Pancreas (tissue), 10 donors: ENCODE measurements at regions not wholly inside any gene's neighbourhood (a gene's known extent, or its start where the extent isn't known, plus 50 kb on each side); places are given as distances from the start of the nearest gene placed in this dataset.

Source experiments
- ATAC-seq, 4 donors: fragments of 200-7000 bp; cut with Tn5 transposase; one replicate each; pipeline versions ENCODE4 v1.8.0 to v1.9.1; 2020; ENCODE audit warnings: mild to moderate bottlenecking in 4 of 4, moderate library complexity in 4 of 4
- DNase-seq, 6 donors: peaks; one replicate each; pipeline ENCODE4 v3.0.0-alpha.2; 2020
- FAIRE-seq: peaks from 2 replicates; lab custom pipeline; 2012; peaks lifted over from hg19 to GRCh38; lab: Jason Lieb, UNC
- H3K27ac ChIP-seq, 4 donors: fragments of 200-600 bp; sonication (generic); 1 replicate in 3 of 4; 2 replicates in 1 of 4; pipeline versions ENCODE4 v1.5.0 to v1.8.0; 2020
- H3K27me3 ChIP-seq, 4 donors: fragments of 200-600 bp; one replicate each; pipeline ENCODE4 v1.8.0; 2021
- H3K36me3 ChIP-seq, 3 donors: fragments of 200-600 bp; sonication (generic) in 1 of 3; one replicate each; pipeline versions ENCODE4 v1.5.0 to v1.8.0; 2020 to 2021
- H3K4me1 ChIP-seq, 3 donors: fragments of 200-600 bp; one replicate each; pipeline ENCODE4 v1.8.0; 2021
- H3K4me3 ChIP-seq, 4 donors: fragments of 200-600 bp; sonication (generic) in 2 of 4; one replicate each; pipeline versions ENCODE4 v1.5.0 to v1.8.0; 2020 to 2021
- H3K9me3 ChIP-seq, 4 donors: fragments of 200-600 bp; one replicate each; pipeline ENCODE4 v1.8.0; 2021
- WGBS, 2 donors: extraction: QIAGEN DNeasy Blood & Tissue Kit; methylation state at CpG; one replicate each; pipeline ENCODE4 v1.1.7; 2013; 5-methylcytosine and 5-hydroxymethylcytosine counted together
- intact Hi-C, 3 donors: fragments of 100-400 bp; cut with DNase I; formaldehyde crosslinking; loops; one replicate each; pipeline versions ENCODE4 v1.11.1 to v1.14.2; 2022
- TF ChIP-seq, protein P1 (sequence below), 4 donors: fragments of 200-600 bp; sonication (generic) in 3 of 4; IDR thresholded peaks; one replicate each; pipeline versions ENCODE4 v1.5.0 to v1.8.0; 2021; ENCODE audit warnings: antibody characterized with exemption in 4 of 4
- donor health status: healthy with polysubstance abuse.
- donor health status: DM: no; HTN: no; CAD: no; lungs with moderate emphysema.
- donor health status: DM: no; HTN: no; CAD: no.
- donor health status: control.
- donor health status: control.
- donor health status: Bipolar disorder and iron deficiency.
- donor health status: DM: yes; HTN: yes; CAD: no.
- donor health status: DM: no; HTN: no; CAD: no.
- donor health status: DM: no; HTN: no; CAD: no.
- donor health status: DM: yes; HTN: yes; CAD: no.

DNA sequence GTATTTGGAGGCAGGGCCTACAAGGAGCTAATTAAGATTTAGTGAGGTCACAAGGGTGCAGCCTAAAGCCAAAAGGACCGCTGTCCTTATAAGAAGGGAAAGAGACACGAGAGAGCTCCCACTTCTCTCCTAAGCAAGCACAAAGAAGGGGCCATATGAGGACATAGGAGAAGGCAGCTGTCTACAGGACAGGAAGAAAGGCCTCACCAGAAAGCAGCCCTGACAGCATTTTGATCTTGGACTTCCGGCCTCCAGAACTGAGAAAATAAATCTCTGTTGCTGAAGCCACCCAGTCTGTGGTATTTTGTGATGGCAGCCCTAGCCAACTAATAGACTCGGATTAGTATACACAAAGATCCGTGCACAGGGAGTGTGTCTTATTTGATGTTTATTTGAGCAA, 139.7 kb downstream of the B3GNT2 start:
- Histone ChIP-seq H3K4me3 (no peak overlapping the region), H3K9me3 (no peaks in the 10 kb centered on the region), H3K27me3 (no peaks in the 10 kb centered on the region), H3K4me1 (no peaks in the 10 kb centered on the region), H3K27ac (no peak overlapping the region), H3K36me3 (no peaks in the 10 kb centered on the region)
- intact Hi-C loops = no loop called here
- WGBS, 2 donors = 86 to 89% methylated on average over 5 of the region's 5 CpGs
- TF ChIP-seq, protein P1, sequence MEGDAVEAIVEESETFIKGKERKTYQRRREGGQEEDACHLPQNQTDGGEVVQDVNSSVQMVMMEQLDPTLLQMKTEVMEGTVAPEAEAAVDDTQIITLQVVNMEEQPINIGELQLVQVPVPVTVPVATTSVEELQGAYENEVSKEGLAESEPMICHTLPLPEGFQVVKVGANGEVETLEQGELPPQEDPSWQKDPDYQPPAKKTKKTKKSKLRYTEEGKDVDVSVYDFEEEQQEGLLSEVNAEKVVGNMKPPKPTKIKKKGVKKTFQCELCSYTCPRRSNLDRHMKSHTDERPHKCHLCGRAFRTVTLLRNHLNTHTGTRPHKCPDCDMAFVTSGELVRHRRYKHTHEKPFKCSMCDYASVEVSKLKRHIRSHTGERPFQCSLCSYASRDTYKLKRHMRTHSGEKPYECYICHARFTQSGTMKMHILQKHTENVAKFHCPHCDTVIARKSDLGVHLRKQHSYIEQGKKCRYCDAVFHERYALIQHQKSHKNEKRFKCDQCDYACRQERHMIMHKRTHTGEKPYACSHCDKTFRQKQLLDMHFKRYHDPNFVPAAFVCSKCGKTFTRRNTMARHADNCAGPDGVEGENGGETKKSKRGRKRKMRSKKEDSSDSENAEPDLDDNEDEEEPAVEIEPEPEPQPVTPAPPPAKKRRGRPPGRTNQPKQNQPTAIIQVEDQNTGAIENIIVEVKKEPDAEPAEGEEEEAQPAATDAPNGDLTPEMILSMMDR (IDR thresholded peaks at IDR 0.05) = no peak
- no peak for DNase-seq
- FAIRE-seq = no peak
- ATAC-seq = no peak

DNA sequence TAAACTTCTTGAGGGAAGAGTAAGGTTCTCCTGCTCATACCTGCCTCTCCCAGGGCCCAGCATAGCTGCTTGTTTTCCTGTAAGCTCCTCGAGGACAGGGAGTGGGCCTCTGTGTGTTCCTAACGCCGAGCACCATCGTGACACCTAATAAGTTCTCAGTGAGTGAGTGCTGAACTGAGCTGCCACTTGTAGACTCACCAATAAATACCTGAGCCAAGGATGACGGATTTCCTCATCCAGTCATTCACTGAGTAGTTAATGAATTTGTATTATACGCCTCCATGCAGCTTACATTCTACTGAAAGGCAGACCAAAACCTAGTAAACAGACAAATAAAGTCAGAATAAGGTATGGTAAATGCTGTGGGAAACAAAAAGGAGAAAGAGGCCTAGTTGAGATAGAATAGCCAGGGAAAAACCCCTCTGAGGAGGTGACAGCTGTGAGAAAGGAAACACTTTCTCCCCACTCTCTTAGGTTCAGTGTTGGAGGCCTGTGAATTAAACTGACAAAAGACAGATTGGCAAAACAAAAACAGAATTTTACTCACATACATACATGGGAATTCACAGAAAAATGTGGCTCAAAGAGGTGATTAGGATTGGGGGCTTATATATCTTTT, 138.6 kb downstream of the B3GNT2 start:
- no peaks in the 10 kb centered on the region for H3K4me1 ChIP-seq
- no peak overlapping the region for H3K27ac ChIP-seq
- FAIRE-seq (no peak), DNase-seq (no peak), ATAC-seq (no peak)
- WGBS, 2 donors = 87 to 89% methylated on average over 6 of the region's 6 CpGs
- TF ChIP-seq, protein P1 (IDR thresholded peaks at IDR 0.05) = no peak
- H3K27me3 ChIP-seq = no peaks in the 10 kb centered on the region
- H3K36me3 ChIP-seq = no peaks in the 10 kb centered on the region
- intact Hi-C loops = no loop called here
- H3K9me3 ChIP-seq = no peaks in the 10 kb centered on the region
- H3K4me3 ChIP-seq = no peak overlapping the region

DNA sequence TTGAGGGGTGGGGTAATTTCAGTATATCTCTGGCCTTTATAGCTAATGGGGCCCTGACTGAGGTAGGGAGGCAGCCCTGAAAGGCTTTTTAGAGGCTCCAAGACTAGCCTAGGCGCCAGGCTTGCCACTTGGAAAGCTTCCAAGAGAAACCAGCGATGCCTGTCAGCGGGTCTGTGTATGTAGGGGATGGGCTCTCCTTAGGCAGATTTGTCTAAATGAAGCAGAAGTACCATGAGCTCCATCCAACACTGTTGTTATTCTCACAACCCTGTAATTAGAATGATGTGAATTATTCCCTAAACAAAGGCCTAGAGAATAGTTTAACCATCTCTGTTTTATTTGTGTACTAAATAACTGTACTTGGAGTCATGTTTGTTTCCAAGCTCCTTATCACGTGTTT, 138.1 kb downstream of the B3GNT2 start:
- H3K9me3 ChIP-seq = no peaks in the 10 kb centered on the region
- intact Hi-C loops = no loop called here
- FAIRE-seq (no peak), DNase-seq (no peak), ATAC-seq (no peak)
- no peak overlapping the region for H3K27ac ChIP-seq
- H3K4me3 ChIP-seq = no peak overlapping the region
- TF ChIP-seq, protein P1 (IDR thresholded peaks at IDR 0.05) = no peak
- WGBS, 2 donors = 65 to 68% methylated on average over 4 of the region's 4 CpGs
- no peaks in the 10 kb centered on the region for H3K27me3 ChIP-seq
- H3K36me3 ChIP-seq = no peaks in the 10 kb centered on the region
- H3K4me1 ChIP-seq = no peaks in the 10 kb centered on the region

DNA sequence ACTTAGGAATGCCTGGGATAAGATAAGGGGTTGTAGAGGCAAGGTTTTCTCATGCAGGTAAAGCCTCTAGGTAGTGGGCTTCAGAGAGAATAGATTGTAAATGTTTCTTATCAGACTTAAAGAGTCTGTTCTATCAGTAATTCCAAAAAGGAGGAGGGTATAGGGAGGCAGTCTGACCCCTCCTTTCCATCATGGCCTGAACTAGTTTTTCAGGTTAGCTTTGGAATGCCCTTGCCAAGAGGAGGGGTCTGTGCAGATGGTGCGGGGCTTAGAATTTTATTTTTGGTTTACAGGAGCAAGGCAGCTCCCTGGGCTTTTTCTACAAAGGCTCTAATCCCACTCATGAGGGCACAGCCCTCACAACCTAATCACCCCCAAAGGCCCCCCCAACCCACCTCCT, 135.0 kb downstream of the B3GNT2 start:
- ATAC-seq = no peak
- Histone ChIP-seq H3K4me1 (no peaks in the 10 kb centered on the region), H3K4me3 (no peak overlapping the region), H3K27ac (no peak overlapping the region), H3K9me3 (no peaks in the 10 kb centered on the region), H3K27me3 (no peaks in the 10 kb centered on the region), H3K36me3 (no peaks in the 10 kb centered on the region)
- TF ChIP-seq, protein P1 (IDR thresholded peaks at IDR 0.05) = no peak
- 59 to 67% methylated on average over 1 of the region's 1 CpG for WGBS, 2 donors
- FAIRE-seq = no peak
- DNase-seq = no peak
- intact Hi-C loops = no loop called here

DNA sequence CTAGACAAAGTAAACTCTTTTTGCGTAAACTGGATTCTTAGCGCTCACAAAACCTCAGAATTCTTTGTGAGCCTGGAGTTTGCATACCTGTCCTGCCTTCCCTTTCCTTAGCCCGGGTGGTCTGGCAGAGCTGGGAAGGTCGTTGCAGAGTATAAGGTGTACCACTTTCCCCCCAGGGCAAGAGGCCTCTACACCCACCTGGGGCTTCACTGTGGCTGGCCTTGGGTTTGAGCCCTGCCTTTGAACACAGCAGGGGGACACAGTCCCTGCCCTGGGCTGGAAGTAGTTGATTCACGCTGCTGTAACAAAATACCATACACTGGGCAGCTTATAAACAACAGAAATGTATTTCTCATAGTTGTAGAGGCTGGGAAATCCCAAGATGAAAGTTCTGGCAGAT, 133.9 kb downstream of the B3GNT2 start:
- no peak for FAIRE-seq
- WGBS, 2 donors = 82% methylated on average over 5 of the region's 5 CpGs
- Histone ChIP-seq H3K4me3 (no peak overlapping the region), H3K9me3 (no peaks in the 10 kb centered on the region), H3K27me3 (no peaks in the 10 kb centered on the region), H3K27ac (no peak overlapping the region), H3K36me3 (no peaks in the 10 kb centered on the region), H3K4me1 (no peaks in the 10 kb centered on the region)
- intact Hi-C loops = no loop called here
- no peak for ATAC-seq
- TF ChIP-seq, protein P1 (IDR thresholded peaks at IDR 0.05) = no peak
- no peak for DNase-seq
